ENCODE measurements at regions not wholly inside any gene's neighbourhood (a gene's known extent, or its start where the extent isn't known, plus 50 kb on each side); places are given as distances from the start of the nearest gene placed in this dataset.

- no peak for TF ChIP-seq GABPA (IDR thresholded peaks at IDR 0.05; ENCODE audit: low read depth)
- no peak for TF ChIP-seq CTCF (IDR thresholded peaks at IDR 0.05)
- no peak for TF ChIP-seq EZH2phosphoT487 (IDR thresholded peaks at IDR 0.05; ENCODE audit: borderline replicate concordance, low read depth)
- no peak for TF ChIP-seq SMC3 (IDR thresholded peaks at IDR 0.05; ENCODE audit: low read depth, low read length)
- no peak for TF ChIP-seq IRF3 (IDR thresholded peaks at IDR 0.05; ENCODE audit: low read depth, low read length)
- no peak for TF ChIP-seq TAF1 (IDR thresholded peaks at IDR 0.05; ENCODE audit: borderline replicate concordance, low read depth, low read length)
- TF ChIP-seq REST (IDR thresholded peaks at IDR 0.05; ENCODE audit: low read depth, low read length): no peak
- no peak for TF ChIP-seq POLR2AphosphoS5 (IDR thresholded peaks at IDR 0.05; ENCODE audit: low read depth, low read length)
- TF ChIP-seq RFX5 (IDR thresholded peaks at IDR 0.05; ENCODE audit: low read length): no peak
- TF ChIP-seq FOSL2 (IDR thresholded peaks at IDR 0.05; ENCODE audit: borderline replicate concordance, low read depth): no peak
- TF ChIP-seq YY1 (IDR thresholded peaks at IDR 0.05; ENCODE audit: low read depth): no peak
These were observed 337.8 kb downstream of the DMAC1 start for GRCh38 chr9:7461791-7462190.

All from SK-N-SH (cell line).